ENCODE measurements at regions not wholly inside any gene's neighbourhood (a gene's known extent, or its start where the extent isn't known, plus 50 kb on each side); places are given as distances from the start of the nearest gene placed in this dataset.

DNA sequence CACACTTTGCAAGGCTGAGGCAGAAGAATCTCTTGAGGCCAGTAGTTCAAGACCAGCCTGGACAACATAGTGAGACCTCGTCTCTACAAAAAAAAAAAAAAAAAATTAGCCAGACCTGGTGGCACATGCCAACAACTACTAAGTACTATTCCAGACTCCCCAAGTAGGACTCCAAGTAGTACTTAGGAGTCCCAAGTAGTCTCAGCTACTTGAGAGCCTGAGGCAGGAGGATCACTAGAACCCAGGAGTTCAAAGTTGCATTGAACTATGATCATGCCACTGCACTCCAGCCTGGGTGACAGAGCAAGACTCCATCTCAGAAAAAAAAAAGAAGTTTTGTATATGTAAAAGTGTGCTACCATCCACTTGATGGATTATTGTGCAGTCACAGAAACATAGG is 486.6 kb downstream of the SOX2 start:
- DNase-seq (ENCODE audit: insufficient read length, low spot score, missing footprints), result no peak
- TF ChIP-seq, protein P1, sequence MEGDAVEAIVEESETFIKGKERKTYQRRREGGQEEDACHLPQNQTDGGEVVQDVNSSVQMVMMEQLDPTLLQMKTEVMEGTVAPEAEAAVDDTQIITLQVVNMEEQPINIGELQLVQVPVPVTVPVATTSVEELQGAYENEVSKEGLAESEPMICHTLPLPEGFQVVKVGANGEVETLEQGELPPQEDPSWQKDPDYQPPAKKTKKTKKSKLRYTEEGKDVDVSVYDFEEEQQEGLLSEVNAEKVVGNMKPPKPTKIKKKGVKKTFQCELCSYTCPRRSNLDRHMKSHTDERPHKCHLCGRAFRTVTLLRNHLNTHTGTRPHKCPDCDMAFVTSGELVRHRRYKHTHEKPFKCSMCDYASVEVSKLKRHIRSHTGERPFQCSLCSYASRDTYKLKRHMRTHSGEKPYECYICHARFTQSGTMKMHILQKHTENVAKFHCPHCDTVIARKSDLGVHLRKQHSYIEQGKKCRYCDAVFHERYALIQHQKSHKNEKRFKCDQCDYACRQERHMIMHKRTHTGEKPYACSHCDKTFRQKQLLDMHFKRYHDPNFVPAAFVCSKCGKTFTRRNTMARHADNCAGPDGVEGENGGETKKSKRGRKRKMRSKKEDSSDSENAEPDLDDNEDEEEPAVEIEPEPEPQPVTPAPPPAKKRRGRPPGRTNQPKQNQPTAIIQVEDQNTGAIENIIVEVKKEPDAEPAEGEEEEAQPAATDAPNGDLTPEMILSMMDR (IDR thresholded peaks at IDR 0.05; ENCODE audit: extremely low read depth, low read depth, low read length), result no peak
- Histone ChIP-seq H3K4me1 (ENCODE audit: insufficient read depth, low read length) (no peaks in the 10 kb centered on the region), H3K4me2 (ENCODE audit: insufficient read depth, low read length) (no peak overlapping the region), H2AFZ (ENCODE audit: low read length) (no peak overlapping the region), H3K79me2 (ENCODE audit: insufficient read depth, low read length) (no peaks in the 10 kb centered on the region), H3K27ac (ENCODE audit: low read depth, low read length) (no peak overlapping the region), H3K36me3 (ENCODE audit: insufficient read depth, low read length) (no peaks in the 10 kb centered on the region), H3K4me3 (ENCODE audit: insufficient read depth, low read length) (no peak overlapping the region), H3K9me3 (ENCODE audit: low read depth, low read length) (no peaks in the 10 kb centered on the region), H3K27me3 (ENCODE audit: insufficient read depth, low read length) (no peaks in the 10 kb centered on the region), H4K20me1 (ENCODE audit: insufficient read depth, low read length) (no peaks in the 10 kb centered on the region)

DNA sequence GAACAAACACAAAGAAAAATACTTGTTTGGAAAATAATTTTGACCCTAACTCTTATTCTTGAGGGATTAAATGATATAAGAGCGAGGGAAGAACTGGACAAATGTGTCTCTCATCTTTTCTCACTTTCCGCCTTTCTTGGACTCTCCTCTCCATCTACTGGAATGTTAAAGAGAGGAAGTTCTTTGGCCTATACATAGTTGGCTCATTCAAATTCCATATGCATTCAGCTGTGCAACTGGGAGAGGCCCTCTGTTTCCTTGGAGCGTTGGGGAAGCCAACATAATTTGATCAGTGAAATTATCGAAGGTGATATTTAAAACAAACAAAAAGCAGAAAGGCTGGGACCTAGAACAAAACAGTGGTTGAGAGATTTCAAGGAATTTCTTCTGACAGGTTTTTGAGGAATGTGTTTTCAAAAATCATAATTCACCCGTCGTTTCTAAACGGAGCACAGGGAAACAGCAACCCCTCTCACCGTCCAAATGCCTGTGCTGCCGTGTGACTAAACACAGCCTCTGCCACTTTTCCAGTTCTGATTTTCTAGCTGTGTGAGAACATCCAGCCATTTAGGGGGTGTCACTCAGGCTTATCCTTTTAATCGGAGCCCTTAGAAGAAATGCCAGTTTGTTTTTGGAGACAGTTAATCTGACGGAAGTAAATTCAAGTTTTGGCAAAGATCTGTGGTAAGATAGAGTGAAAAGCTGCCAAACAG is 489.9 kb downstream of the SOX2 start:
- TF ChIP-seq, protein P1 (IDR thresholded peaks at IDR 0.05; ENCODE audit: extremely low read depth, low read depth, low read length), result no peak
- H3K36me3 ChIP-seq (ENCODE audit: insufficient read depth, low read length), result no peaks in the 10 kb centered on the region
- H3K27me3 ChIP-seq (ENCODE audit: insufficient read depth, low read length), result no peaks in the 10 kb centered on the region
- DNase-seq (ENCODE audit: insufficient read length, low spot score, missing footprints), result no peak
- no peak overlapping the region for H2AFZ ChIP-seq (ENCODE audit: low read length)
- no peak overlapping the region for H3K4me2 ChIP-seq (ENCODE audit: insufficient read depth, low read length)
- H3K27ac ChIP-seq (ENCODE audit: low read depth, low read length), result no peak overlapping the region
- H3K9me3 ChIP-seq (ENCODE audit: low read depth, low read length), result no peaks in the 10 kb centered on the region
- no peaks in the 10 kb centered on the region for H3K79me2 ChIP-seq (ENCODE audit: insufficient read depth, low read length)
- H3K4me1 ChIP-seq (ENCODE audit: insufficient read depth, low read length), result no peaks in the 10 kb centered on the region
- H3K4me3 ChIP-seq (ENCODE audit: insufficient read depth, low read length), result no peak overlapping the region
- H4K20me1 ChIP-seq (ENCODE audit: insufficient read depth, low read length), result no peaks in the 10 kb centered on the region

DNA sequence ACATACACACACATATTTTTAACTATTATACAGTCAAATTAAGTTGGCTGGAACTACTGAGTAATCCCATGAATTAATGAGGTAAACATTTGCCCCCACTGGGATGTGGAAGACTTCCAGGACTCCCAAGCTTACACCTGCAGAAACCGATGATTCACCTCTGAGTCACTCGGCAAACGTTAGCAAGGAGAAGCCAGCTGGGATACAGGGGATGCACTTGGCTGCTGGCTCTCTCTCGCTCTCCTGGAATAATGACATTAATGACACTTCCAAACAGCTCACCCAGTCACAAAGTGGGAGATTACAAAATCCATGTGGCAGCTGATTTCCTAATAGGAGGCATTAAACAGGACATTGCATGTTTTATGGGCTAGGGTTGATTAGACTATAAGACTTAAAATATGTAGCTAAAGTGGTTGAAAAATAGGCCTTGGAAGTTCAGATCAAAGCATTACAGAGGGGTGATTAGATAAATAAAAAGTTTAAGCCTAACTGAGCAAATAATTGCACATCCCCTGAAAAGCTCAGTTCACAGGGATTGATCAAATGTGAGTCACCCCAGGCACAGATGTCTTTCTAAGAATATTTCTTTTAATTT is 500.9 kb downstream of the SOX2 start:
- TF ChIP-seq, protein P1 (IDR thresholded peaks at IDR 0.05; ENCODE audit: extremely low read depth, low read depth, low read length), result no peak
- DNase-seq (ENCODE audit: insufficient read length, low spot score, missing footprints), result no peak
- H3K27ac ChIP-seq (ENCODE audit: low read depth, low read length), result no peak overlapping the region

DNA sequence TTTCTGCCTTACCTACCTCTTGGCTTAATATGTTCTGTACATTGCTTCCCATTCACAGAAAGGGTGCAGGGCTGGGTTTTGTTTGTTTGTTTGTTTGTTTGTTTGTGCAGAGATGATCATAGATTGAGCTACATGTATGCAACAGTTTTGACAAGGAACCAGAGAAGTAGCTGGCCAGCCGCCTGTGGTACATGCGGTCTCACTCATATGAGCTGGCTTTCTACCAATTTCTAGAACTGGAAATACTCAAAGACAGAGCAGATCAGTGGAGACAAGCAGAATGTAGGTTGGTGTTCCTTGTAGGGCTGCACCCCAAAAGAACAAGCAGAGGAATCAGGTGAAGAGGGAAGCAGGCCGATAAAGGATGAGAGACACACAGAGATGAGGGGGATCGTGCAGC is 502.7 kb downstream of the SOX2 start:
- no peak overlapping the region for H3K4me3 ChIP-seq (ENCODE audit: insufficient read depth, low read length)
- DNase-seq (ENCODE audit: insufficient read length, low spot score, missing footprints), result no peak
- no peaks in the 10 kb centered on the region for H3K79me2 ChIP-seq (ENCODE audit: insufficient read depth, low read length)
- no peak overlapping the region for H3K4me2 ChIP-seq (ENCODE audit: insufficient read depth, low read length)
- no peak overlapping the region for H3K27ac ChIP-seq (ENCODE audit: low read depth, low read length)
- H3K27me3 ChIP-seq (ENCODE audit: insufficient read depth, low read length), result no peaks in the 10 kb centered on the region
- H3K36me3 ChIP-seq (ENCODE audit: insufficient read depth, low read length), result no peaks in the 10 kb centered on the region
- TF ChIP-seq, protein P1 (IDR thresholded peaks at IDR 0.05; ENCODE audit: extremely low read depth, low read depth, low read length), result no peak
- no peaks in the 10 kb centered on the region for H4K20me1 ChIP-seq (ENCODE audit: insufficient read depth, low read length)
- H2AFZ ChIP-seq (ENCODE audit: low read length), result no peak overlapping the region
- H3K4me1 ChIP-seq (ENCODE audit: insufficient read depth, low read length), result no peaks in the 10 kb centered on the region
- no peaks in the 10 kb centered on the region for H3K9me3 ChIP-seq (ENCODE audit: low read depth, low read length)

More for the DNA sequence above, 500.9 kb downstream of the SOX2 start:
- Histone ChIP-seq H3K4me3 (ENCODE audit: insufficient read depth, low read length) (no peak overlapping the region), H3K27me3 (ENCODE audit: insufficient read depth, low read length) (no peaks in the 10 kb centered on the region), H3K4me1 (ENCODE audit: insufficient read depth, low read length) (no peaks in the 10 kb centered on the region), H3K4me2 (ENCODE audit: insufficient read depth, low read length) (no peak overlapping the region), H4K20me1 (ENCODE audit: insufficient read depth, low read length) (no peaks in the 10 kb centered on the region), H3K79me2 (ENCODE audit: insufficient read depth, low read length) (no peaks in the 10 kb centered on the region), H3K9me3 (ENCODE audit: low read depth, low read length) (no peaks in the 10 kb centered on the region), H2AFZ (ENCODE audit: low read length) (no peak overlapping the region), H3K36me3 (ENCODE audit: insufficient read depth, low read length) (no peaks in the 10 kb centered on the region)
